Lung (tissue), 11 donors: ENCODE measurements at regions not wholly inside any gene's neighbourhood (a gene's known extent, or its start where the extent isn't known, plus 50 kb on each side); places are given as distances from the start of the nearest gene placed in this dataset.
A peak's percentile ranks its signal among the peaks of the same experiment; 100 is the strongest.

Experiments used
- ATAC-seq: fragments of 200-7000 bp; cut with Tn5 transposase; one replicate; pipeline ENCODE4 v1.9.1; 2020; ENCODE audit warnings: moderate number of reproducible peaks; ENCODE audit not compliant: insufficient read depth, low FRiP score
- DNase-seq, 3 donors: peaks; one replicate each; pipeline ENCODE4 v3.0.0-alpha.2; 2013 to 2017
- H3K27ac ChIP-seq, 2 donors: one replicate each; pipeline ENCODE4 v1.5.1; 2013; ENCODE audit warnings: mild to moderate bottlenecking in 2 of 2, moderate library complexity in 2 of 2, control low read depth in 1 of 2, inconsistent platforms in 1 of 2, low read depth in 1 of 2, low read length in 1 of 2
- H3K27me3 ChIP-seq, 3 donors: one replicate each; pipeline ENCODE4 v1.5.1; 2013; ENCODE audit warnings: low read length in 2 of 3; ENCODE audit not compliant: control insufficient read depth in 3 of 3, insufficient read depth in 3 of 3
- H3K36me3 ChIP-seq, 4 donors: one replicate each; pipeline ENCODE4 v1.5.1; 2013; ENCODE audit warnings: low read length in 4 of 4, mild to moderate bottlenecking in 1 of 4, moderate library complexity in 1 of 4; ENCODE audit not compliant: control insufficient read depth in 4 of 4, insufficient read depth in 4 of 4
- H3K4me1 ChIP-seq, 5 donors: one replicate each; pipeline ENCODE4 v1.5.1; 2013; ENCODE audit warnings: low read length in 5 of 5, mild to moderate bottlenecking in 2 of 5, moderate library complexity in 1 of 5; ENCODE audit not compliant: control insufficient read depth in 5 of 5, insufficient read depth in 5 of 5
- H3K4me3 ChIP-seq: one replicate; pipeline ENCODE4 v1.5.1; 2013; ENCODE audit warnings: mild to moderate bottlenecking, control low read depth, moderate library complexity
- H3K9ac ChIP-seq, 2 donors: one replicate each; pipeline ENCODE4 v1.5.1; 2013; ENCODE audit warnings: low read length in 2 of 2, control low read depth in 1 of 2; ENCODE audit not compliant: insufficient read depth in 1 of 2
- H3K9me3 ChIP-seq, 4 donors: one replicate each; pipeline ENCODE4 v1.5.1; 2013; ENCODE audit warnings: low read length in 3 of 4, mild to moderate bottlenecking in 1 of 4, moderate library complexity in 1 of 4; ENCODE audit not compliant: control insufficient read depth in 4 of 4, insufficient read depth in 3 of 4
- WGBS, 2 donors: extraction: QIAGEN DNeasy Blood & Tissue Kit; methylation state at CpG; one replicate each; pipeline ENCODE4 v1.1.7; 2013; 5-methylcytosine and 5-hydroxymethylcytosine counted together
- TF ChIP-seq, protein P1 (sequence below): IDR thresholded peaks from 2 replicates; pipeline ENCODE4 v1.5.1; 2012; ENCODE audit warnings: mild to moderate bottlenecking; ENCODE audit errors: control extremely low read depth, extremely low read depth
- donor health status: control.
- donor health status: control.
- donor health status: Bipolar disorder and iron deficiency.
- donor health status: healthy.
- donor health status: DM: yes; HTN: yes; CAD: no.

DNA sequence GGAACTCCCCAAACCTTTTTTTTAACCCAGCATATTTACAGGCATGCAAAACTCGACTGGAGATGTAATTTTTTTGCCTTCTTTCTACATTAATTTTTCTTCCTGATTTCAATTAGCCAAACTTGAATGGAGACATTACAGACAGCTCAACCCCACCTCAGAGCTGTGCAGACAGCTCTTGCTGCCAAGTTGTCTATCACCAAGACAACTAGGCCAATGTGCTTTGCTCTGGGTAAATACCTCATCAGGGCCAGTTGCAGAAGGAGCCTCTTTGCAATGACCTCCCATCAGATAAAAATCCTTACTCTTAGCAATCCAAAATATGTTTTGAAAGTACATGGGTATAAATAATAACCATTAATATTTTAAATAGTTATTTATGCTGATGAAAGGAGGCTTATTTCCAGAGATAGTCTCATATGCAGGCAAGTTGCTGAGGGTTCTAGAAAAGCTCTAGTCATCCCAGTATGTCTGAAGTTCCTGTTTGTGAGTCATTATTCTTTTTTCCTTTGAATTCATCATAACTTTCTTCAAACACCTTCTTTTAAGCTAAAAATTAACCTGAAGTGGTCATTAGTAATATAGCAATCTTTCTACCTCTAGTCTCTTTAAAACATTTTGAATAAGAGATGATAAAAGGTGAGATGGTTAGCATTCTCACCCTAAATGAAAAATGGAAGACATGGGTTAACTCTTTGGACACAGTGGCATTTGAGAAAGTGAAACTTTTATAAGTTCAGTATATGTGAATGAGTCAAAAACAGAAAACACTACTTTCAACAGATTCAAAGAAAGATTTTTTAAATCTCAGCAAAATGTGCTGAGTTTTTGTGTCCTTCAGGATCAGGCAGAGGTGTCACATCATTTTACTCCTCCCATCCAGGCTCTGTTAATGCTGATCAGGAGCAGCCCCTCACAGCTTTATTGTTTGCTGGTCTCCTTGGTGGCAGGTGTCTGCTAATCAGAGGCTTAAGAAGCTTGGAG is 475.5 kb upstream of the FGF16 start:
- Histone ChIP-seq H3K27ac (no peak overlapping the region), H3K27me3 (no peaks in the 10 kb centered on the region), H3K36me3 (no peaks in the 10 kb centered on the region), H3K9ac (no peak overlapping the region), H3K9me3 (no peaks in the 10 kb centered on the region), H3K4me3 (no peak overlapping the region), H3K4me1 (no peaks in the 10 kb centered on the region)
- WGBS, 2 donors: 18 to 22% methylated on average over 1 of the region's 1 CpG
- TF ChIP-seq, protein P1, sequence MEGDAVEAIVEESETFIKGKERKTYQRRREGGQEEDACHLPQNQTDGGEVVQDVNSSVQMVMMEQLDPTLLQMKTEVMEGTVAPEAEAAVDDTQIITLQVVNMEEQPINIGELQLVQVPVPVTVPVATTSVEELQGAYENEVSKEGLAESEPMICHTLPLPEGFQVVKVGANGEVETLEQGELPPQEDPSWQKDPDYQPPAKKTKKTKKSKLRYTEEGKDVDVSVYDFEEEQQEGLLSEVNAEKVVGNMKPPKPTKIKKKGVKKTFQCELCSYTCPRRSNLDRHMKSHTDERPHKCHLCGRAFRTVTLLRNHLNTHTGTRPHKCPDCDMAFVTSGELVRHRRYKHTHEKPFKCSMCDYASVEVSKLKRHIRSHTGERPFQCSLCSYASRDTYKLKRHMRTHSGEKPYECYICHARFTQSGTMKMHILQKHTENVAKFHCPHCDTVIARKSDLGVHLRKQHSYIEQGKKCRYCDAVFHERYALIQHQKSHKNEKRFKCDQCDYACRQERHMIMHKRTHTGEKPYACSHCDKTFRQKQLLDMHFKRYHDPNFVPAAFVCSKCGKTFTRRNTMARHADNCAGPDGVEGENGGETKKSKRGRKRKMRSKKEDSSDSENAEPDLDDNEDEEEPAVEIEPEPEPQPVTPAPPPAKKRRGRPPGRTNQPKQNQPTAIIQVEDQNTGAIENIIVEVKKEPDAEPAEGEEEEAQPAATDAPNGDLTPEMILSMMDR: no peak
- DNase-seq: peak in 1 of 3 donors; percentile 1
- no peak for ATAC-seq

DNA sequence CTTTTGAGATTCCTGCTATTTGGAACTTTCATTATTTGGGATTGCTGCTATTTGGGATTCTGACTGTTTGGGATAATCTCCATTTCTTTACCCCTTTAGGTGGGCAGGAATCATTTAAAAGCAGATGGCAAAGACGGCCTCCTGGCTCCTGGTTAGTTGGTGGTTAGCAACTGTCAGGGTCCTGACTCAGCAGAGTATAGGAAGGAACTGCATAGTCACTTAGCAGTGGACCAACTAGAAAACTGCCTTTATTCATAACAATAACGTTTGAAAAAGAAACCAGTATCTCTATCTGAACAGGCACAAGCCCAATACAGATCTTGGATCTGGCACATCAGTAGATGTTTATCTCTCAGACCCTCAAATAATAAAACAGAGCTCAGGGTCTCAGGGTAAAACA is 469.7 kb upstream of the FGF16 start:
- 15 to 27% methylated on average over 2 of the region's 2 CpGs for WGBS, 2 donors
- Histone ChIP-seq H3K27ac (no peak overlapping the region), H3K9ac (no peak overlapping the region), H3K27me3 (no peaks in the 10 kb centered on the region), H3K9me3 (peaks cover 0 to 2% (median 0%) of the 10 kb centered on the region in 4 donors), H3K4me3 (no peak overlapping the region), H3K36me3 (no peaks in the 10 kb centered on the region), H3K4me1 (no peaks in the 10 kb centered on the region)
- ATAC-seq (no peak), DNase-seq (no peak)
- TF ChIP-seq, protein P1: no peak

DNA sequence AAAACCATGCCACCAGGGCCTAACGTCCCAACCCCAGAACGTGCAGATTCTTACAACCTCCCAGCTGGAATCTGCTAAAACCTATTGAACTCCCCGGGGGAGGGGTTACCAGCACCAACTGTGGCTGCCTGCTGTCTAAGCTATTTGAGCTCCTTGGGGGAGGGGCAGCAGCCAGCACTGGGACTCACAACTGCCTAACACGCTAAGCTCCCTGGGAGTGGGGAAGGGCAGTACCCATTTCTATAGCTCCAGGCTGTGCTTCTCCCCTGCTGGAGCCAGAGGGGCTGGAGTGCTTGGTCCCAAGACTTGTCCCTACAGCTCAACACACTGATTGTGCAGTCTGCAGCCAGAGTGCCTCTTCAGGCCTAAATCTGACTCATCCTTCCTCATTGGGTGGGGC is 459.8 kb upstream of the FGF16 start:
- Histone ChIP-seq H3K9ac (no peak overlapping the region), H3K27me3 (no peaks in the 10 kb centered on the region)
- WGBS, 2 donors: 55 to 65% methylated on average over 4 of the region's 4 CpGs

More for the DNA sequence above, 459.8 kb upstream of the FGF16 start:
- Histone ChIP-seq H3K4me3 (no peak overlapping the region), H3K4me1 (no peaks in the 10 kb centered on the region), H3K9me3 (peaks cover 0 to 10% (median 2%) of the 10 kb centered on the region in 4 donors), H3K27ac (no peak overlapping the region), H3K36me3 (no peaks in the 10 kb centered on the region)
- ATAC-seq (no peak), DNase-seq (no peak)
- TF ChIP-seq, protein P1: no peak
